HL-60 (cell line): ENCODE measurements at regions not wholly inside any gene's neighbourhood (a gene's known extent, or its start where the extent isn't known, plus 50 kb on each side); places are given as distances from the start of the nearest gene placed in this dataset.

Experiments used
- GABPA ChIP-seq: IDR thresholded peaks from 2 replicates; pipeline ENCODE4 v1.6.1; 2012; ENCODE audit warnings: low read depth
- POLR2AphosphoS5 ChIP-seq: IDR thresholded peaks from 2 replicates; pipeline ENCODE4 v1.6.1; 2012; ENCODE audit warnings: low read depth
- TF ChIP-seq, protein P1 (sequence below): IDR thresholded peaks from one replicate; pipeline ENCODE4 v1.5.1; 2011; ENCODE audit warnings: low read length, control low read depth, inconsistent platforms; ENCODE audit not compliant: insufficient read depth
- TF ChIP-seq, protein P2 (sequence below): IDR thresholded peaks from 2 replicates; pipeline ENCODE4 v1.6.1; 2012; ENCODE audit warnings: low read depth; ENCODE audit not compliant: insufficient replicate concordance

DNA sequence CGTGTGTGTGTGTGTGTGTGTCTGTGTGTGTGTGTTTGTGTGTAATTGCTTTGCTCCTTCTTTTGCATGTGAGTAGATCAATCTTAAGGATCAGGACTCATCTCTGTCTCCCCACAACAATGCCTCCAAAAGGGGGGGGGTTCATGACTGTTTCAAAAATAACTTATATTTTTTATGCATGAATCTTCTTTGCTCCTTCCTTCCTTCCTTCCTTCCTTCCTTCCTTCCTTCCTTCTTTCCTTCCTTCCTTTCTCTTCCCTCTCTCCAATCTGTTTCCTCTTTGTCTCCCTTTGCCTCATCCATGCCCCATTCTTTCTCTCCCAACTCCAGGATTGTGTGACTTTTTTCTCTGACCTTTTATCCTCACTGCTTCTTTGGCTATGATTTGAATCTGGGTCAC, 126.4 kb upstream of the OSMR start:
- TF ChIP-seq, protein P1, sequence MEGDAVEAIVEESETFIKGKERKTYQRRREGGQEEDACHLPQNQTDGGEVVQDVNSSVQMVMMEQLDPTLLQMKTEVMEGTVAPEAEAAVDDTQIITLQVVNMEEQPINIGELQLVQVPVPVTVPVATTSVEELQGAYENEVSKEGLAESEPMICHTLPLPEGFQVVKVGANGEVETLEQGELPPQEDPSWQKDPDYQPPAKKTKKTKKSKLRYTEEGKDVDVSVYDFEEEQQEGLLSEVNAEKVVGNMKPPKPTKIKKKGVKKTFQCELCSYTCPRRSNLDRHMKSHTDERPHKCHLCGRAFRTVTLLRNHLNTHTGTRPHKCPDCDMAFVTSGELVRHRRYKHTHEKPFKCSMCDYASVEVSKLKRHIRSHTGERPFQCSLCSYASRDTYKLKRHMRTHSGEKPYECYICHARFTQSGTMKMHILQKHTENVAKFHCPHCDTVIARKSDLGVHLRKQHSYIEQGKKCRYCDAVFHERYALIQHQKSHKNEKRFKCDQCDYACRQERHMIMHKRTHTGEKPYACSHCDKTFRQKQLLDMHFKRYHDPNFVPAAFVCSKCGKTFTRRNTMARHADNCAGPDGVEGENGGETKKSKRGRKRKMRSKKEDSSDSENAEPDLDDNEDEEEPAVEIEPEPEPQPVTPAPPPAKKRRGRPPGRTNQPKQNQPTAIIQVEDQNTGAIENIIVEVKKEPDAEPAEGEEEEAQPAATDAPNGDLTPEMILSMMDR, result no peak
- TF ChIP-seq POLR2AphosphoS5 (no peak), GABPA (no peak)
- TF ChIP-seq, protein P2, sequence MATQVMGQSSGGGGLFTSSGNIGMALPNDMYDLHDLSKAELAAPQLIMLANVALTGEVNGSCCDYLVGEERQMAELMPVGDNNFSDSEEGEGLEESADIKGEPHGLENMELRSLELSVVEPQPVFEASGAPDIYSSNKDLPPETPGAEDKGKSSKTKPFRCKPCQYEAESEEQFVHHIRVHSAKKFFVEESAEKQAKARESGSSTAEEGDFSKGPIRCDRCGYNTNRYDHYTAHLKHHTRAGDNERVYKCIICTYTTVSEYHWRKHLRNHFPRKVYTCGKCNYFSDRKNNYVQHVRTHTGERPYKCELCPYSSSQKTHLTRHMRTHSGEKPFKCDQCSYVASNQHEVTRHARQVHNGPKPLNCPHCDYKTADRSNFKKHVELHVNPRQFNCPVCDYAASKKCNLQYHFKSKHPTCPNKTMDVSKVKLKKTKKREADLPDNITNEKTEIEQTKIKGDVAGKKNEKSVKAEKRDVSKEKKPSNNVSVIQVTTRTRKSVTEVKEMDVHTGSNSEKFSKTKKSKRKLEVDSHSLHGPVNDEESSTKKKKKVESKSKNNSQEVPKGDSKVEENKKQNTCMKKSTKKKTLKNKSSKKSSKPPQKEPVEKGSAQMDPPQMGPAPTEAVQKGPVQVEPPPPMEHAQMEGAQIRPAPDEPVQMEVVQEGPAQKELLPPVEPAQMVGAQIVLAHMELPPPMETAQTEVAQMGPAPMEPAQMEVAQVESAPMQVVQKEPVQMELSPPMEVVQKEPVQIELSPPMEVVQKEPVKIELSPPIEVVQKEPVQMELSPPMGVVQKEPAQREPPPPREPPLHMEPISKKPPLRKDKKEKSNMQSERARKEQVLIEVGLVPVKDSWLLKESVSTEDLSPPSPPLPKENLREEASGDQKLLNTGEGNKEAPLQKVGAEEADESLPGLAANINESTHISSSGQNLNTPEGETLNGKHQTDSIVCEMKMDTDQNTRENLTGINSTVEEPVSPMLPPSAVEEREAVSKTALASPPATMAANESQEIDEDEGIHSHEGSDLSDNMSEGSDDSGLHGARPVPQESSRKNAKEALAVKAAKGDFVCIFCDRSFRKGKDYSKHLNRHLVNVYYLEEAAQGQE, result no peak
